Brain pericyte (primary cell): ENCODE measurements at regions not wholly inside any gene's neighbourhood (a gene's known extent, or its start where the extent isn't known, plus 50 kb on each side); places are given as distances from the start of the nearest gene placed in this dataset.

Experiments
- DNase-seq: peaks from one replicate; pipeline ENCODE4 v3.0.0-alpha.2; 2012; ENCODE audit warnings: low read depth, low spot score

GRCh38 chr2:128868686-128869551 is 550.3 kb upstream of the HS6ST1 start:
- DNase-seq = no peak

- no peak for DNase-seq
These were observed 555.9 kb upstream of the HS6ST1 start for GRCh38 chr2:128874608-128875007.

- no peak for DNase-seq
These were observed 558.6 kb upstream of the HS6ST1 start for GRCh38 chr2:128876986-128877983.

- DNase-seq = no peak
These were observed 560.5 kb upstream of the HS6ST1 start for GRCh38 chr2:128879161-128879560.

- DNase-seq = no peak
These were observed 576.2 kb upstream of the HS6ST1 start for GRCh38 chr2:128894896-128895295.

- no peak for DNase-seq
These were observed 583.1 kb upstream of the HS6ST1 start for GRCh38 chr2:128901572-128902391.

- no peak for DNase-seq
These were observed 585.0 kb upstream of the HS6ST1 start for GRCh38 chr2:128903637-128904036.

- DNase-seq = no peak
These were observed 592.6 kb upstream of the HS6ST1 start for GRCh38 chr2:128911276-128911675.

- DNase-seq = no peak
These were observed 595.7 kb upstream of the HS6ST1 start for GRCh38 chr2:128914320-128914719.

GRCh38 chr2:128921751-128922150 is 603.1 kb upstream of the HS6ST1 start:
- no peak for DNase-seq

GRCh38 chr2:128922154-128922553 is 603.5 kb upstream of the HS6ST1 start:
- DNase-seq = no peak

- DNase-seq = no peak
These were observed 607.0 kb upstream of the HS6ST1 start for GRCh38 chr2:128925631-128926030.

GRCh38 chr2:128930101-128930500 is 611.4 kb upstream of the HS6ST1 start:
- DNase-seq = no peak

GRCh38 chr2:128940378-128940777 is 621.7 kb upstream of the HS6ST1 start:
- DNase-seq = no peak

GRCh38 chr2:128941751-128942150 is 623.1 kb upstream of the HS6ST1 start:
- no peak for DNase-seq

GRCh38 chr2:128949360-128949759 is 630.7 kb upstream of the HS6ST1 start:
- no peak for DNase-seq

- DNase-seq = no peak
These were observed 632.1 kb upstream of the HS6ST1 start for GRCh38 chr2:128950758-128951157.

GRCh38 chr2:128958241-128958640 is 639.6 kb upstream of the HS6ST1 start:
- no peak for DNase-seq

- DNase-seq = no peak
These were observed 649.0 kb upstream of the HS6ST1 start for GRCh38 chr2:128967646-128968045.

GRCh38 chr2:128969374-128969773 is 650.7 kb upstream of the HS6ST1 start:
- no peak for DNase-seq

- DNase-seq = no peak
These were observed 651.9 kb upstream of the HS6ST1 start for GRCh38 chr2:128970332-128971116.
